Stomach (tissue), 8 donors: ENCODE measurements at regions not wholly inside any gene's neighbourhood (a gene's known extent, or its start where the extent isn't known, plus 50 kb on each side); places are given as distances from the start of the nearest gene placed in this dataset.

ENCODE experiments used
- DNase-seq, 2 donors: peaks; one replicate each; pipeline versions ENCODE4 v3.0.0 to v3.0.0-alpha.2; 2013 to 2019
- H3K27ac ChIP-seq, 5 donors: fragments of 200-600 bp in 4 of 5; sonication (generic) in 4 of 5; one replicate each; pipeline ENCODE4 v1.5.1; 2013 to 2019; ENCODE audit warnings: mild to moderate bottlenecking in 1 of 5, moderate library complexity in 1 of 5
- H3K27me3 ChIP-seq, 3 donors: fragments of 200-600 bp; sonication (generic); one replicate each; pipeline ENCODE4 v1.5.1; 2017 to 2019; ENCODE audit warnings: mixed run types in 1 of 3
- H3K36me3 ChIP-seq, 4 donors: fragments of 200-600 bp; sonication (generic); 1 replicate in 3 of 4; 2 replicates in 1 of 4; pipeline ENCODE4 v1.5.1; 2016 to 2019
- H3K4me1 ChIP-seq, 4 donors: fragments of 200-600 bp; sonication (generic); one replicate each; pipeline ENCODE4 v1.5.1; 2016 to 2019
- H3K4me3 ChIP-seq, 4 donors: fragments of 200-600 bp; sonication (generic) in 3 of 4; one replicate each; pipeline ENCODE4 v1.5.1; 2016 to 2019; ENCODE audit warnings: mild to moderate bottlenecking in 1 of 4
- H3K9me3 ChIP-seq, 4 donors: fragments of 200-600 bp; sonication (generic); one replicate each; pipeline ENCODE4 v1.5.1; 2016 to 2019
- CTCF ChIP-seq, 7 experiments: fragments of 450-650 bp in 4 of 7; fragments of 200-600 bp in 3 of 7; sonication (generic) in 3 of 7; IDR thresholded peaks; one replicate each; pipeline ENCODE4 v1.5.1; 2016 to 2019; ENCODE audit warnings: antibody characterized with exemption in 7 of 7, control low read depth in 2 of 7, mild to moderate bottlenecking in 1 of 7
- EP300 ChIP-seq: sonication (generic); formaldehyde crosslinking; IDR thresholded peaks from one replicate; pipeline ENCODE4 v1.6.1; 2017; ENCODE audit warnings: antibody characterized with exemption
- POLR2A ChIP-seq, 4 donors: fragments of 450-650 bp; IDR thresholded peaks; one replicate each; pipeline ENCODE4 v1.6.1; 2016; ENCODE audit warnings: antibody characterized with exemption in 4 of 4, control low read depth in 2 of 4, mild to moderate bottlenecking in 1 of 4, moderate library complexity in 1 of 4
- POLR2AphosphoS5 ChIP-seq, 3 donors: sonication (generic); formaldehyde crosslinking; IDR thresholded peaks; one replicate each; pipeline ENCODE4 v1.6.1; 2016; ENCODE audit warnings: antibody characterized with exemption in 3 of 3
- WGBS, 5 donors: extraction: QIAGEN DNeasy Blood & Tissue Kit in 3 of 5; methylation state at CpG; one replicate each; pipeline versions ENCODE4 v1.1.5 to v1.1.7; 2013 to 2018; 5-methylcytosine and 5-hydroxymethylcytosine counted together
- intact Hi-C: fragments of 100-400 bp; cut with DNase I; formaldehyde crosslinking; loops from one replicate; pipeline ENCODE4 v1.15.1; 2023; ENCODE audit warnings: low total_unique reads
- donor health status: healthy with polysubstance abuse.
- donor health status: Bipolar disorder and iron deficiency.
- donor health status: healthy.

GRCh38 chr2:64311948-64312621, 141.9 kb upstream of the LGALSL start:
- Histone ChIP-seq H3K4me3 (peak overlapping the region in 1 of 4 donors; percentile 17), H3K4me1 (peaks cover 0 to 21% (median 17%) of the 10 kb centered on the region in 4 donors), H3K27me3 (no peaks in the 10 kb centered on the region), H3K9me3 (no peaks in the 10 kb centered on the region), H3K27ac (peak overlapping the region in 3 of 5 donors; percentile 26 to 40 (median 40)), H3K36me3 (no peaks in the 10 kb centered on the region)
- peak; percentile 75 to 93 for DNase-seq
- TF ChIP-seq CTCF (IDR thresholded peaks at IDR 0.05) = peak in 5 of 7 experiments; percentile 18 to 60 (median 38)
- TF ChIP-seq POLR2AphosphoS5 (IDR thresholded peaks at IDR 0.05) = peak in 2 of 3 donors; percentile 12 to 68
- TF ChIP-seq EP300 = no peak
- no peak for TF ChIP-seq POLR2A (IDR thresholded peaks at IDR 0.05)
- 24 to 32% (median 29%) methylated on average over 12 to 13 of the region's 13 CpGs for WGBS, 5 donors
- intact Hi-C loops = loop anchor here (5.0 kb wide), 1 partner anchor 265 kb away; no protein-coding TSS in a partner anchor

GRCh38 chr2:64312622-64313397, 141.2 kb upstream of the LGALSL start:
- TF ChIP-seq CTCF (IDR thresholded peaks at IDR 0.05) = peak in 1 of 7 experiments; percentile 10
- no peak for TF ChIP-seq POLR2A (IDR thresholded peaks at IDR 0.05)
- TF ChIP-seq POLR2AphosphoS5 (IDR thresholded peaks at IDR 0.05) = no peak
- Histone ChIP-seq H3K27ac (peak overlapping the region in 1 of 5 donors; percentile 40), H3K27me3 (no peaks in the 10 kb centered on the region), H3K9me3 (no peaks in the 10 kb centered on the region), H3K36me3 (no peaks in the 10 kb centered on the region), H3K4me1 (peaks cover 0 to 21% (median 17%) of the 10 kb centered on the region in 4 donors), H3K4me3 (no peak overlapping the region)
- DNase-seq = no peak
- intact Hi-C loops = loop anchor here (5.0 kb wide), 1 partner anchor 266 kb away; no protein-coding TSS in a partner anchor
- 67 to 76% (median 71%) methylated on average over 13 of the region's 13 CpGs for WGBS, 5 donors

- Histone ChIP-seq H3K27me3 (no peaks in the 10 kb centered on the region), H3K9me3 (no peaks in the 10 kb centered on the region), H3K27ac (no peak overlapping the region), H3K4me1 (peaks cover 0 to 21% (median 17%) of the 10 kb centered on the region in 4 donors), H3K36me3 (no peaks in the 10 kb centered on the region), H3K4me3 (no peak overlapping the region)
- no peak for TF ChIP-seq CTCF (IDR thresholded peaks at IDR 0.05)
- no peak for TF ChIP-seq EP300
- no peak for TF ChIP-seq POLR2A (IDR thresholded peaks at IDR 0.05)
- no peak for TF ChIP-seq POLR2AphosphoS5 (IDR thresholded peaks at IDR 0.05)
- no peak for DNase-seq
- intact Hi-C loops = loop anchor here (5.0 kb wide), 1 partner anchor 266 kb away; no protein-coding TSS in a partner anchor
- WGBS, 5 donors = 59 to 72% (median 60%) methylated on average over 3 of the region's 3 CpGs
Observed at GRCh38 chr2:64313398-64313723, 140.6 kb upstream of the LGALSL start.

GRCh38 chr2:64315291-64315960, 138.5 kb upstream of the LGALSL start:
- no peak overlapping the region for H3K27ac ChIP-seq
- H3K4me3 ChIP-seq = no peak overlapping the region
- 76 to 84% (median 82%) methylated on average over 6 of the region's 6 CpGs for WGBS, 5 donors
- intact Hi-C loops = no loop called here
- peaks cover 0 to 21% (median 17%) of the 10 kb centered on the region in 4 donors for H3K4me1 ChIP-seq
- no peaks in the 10 kb centered on the region for H3K27me3 ChIP-seq
- H3K9me3 ChIP-seq = no peaks in the 10 kb centered on the region
- TF ChIP-seq CTCF (IDR thresholded peaks at IDR 0.05) = no peak
- TF ChIP-seq POLR2AphosphoS5 (IDR thresholded peaks at IDR 0.05) = no peak
- TF ChIP-seq POLR2A (IDR thresholded peaks at IDR 0.05) = no peak
- no peak for TF ChIP-seq EP300
- DNase-seq = no peak
- H3K36me3 ChIP-seq = no peaks in the 10 kb centered on the region
